ENCODE measurements at regions not wholly inside any gene's neighbourhood (a gene's known extent, or its start where the extent isn't known, plus 50 kb on each side); places are given as distances from the start of the nearest gene placed in this dataset.

DNA sequence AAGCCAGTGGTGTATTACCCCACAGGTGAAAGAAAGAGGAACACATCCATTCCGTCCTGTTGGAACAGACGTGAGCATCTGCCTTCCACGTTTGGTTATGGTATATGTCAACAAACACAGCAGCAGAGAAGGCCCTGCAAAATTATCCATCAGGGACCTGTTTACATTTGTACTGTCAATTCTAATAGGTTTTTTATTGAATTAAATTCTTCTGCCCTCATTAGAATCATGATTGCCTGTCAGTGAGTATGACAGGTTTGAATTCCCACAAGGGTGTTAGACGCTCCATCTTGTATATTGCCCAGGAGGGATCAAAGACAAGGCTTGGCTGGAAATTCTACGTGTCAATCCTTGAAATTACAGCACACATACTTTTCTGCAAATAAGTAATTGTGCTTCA, 339.9 kb upstream of the NOCT start:
- Mint-ChIP-seq H3K4me1 (ENCODE audit: low read depth, unreplicated experiment) (peaks cover 9% of the 10 kb centered on the region), H3K27me3 (ENCODE audit: unreplicated experiment) (no peaks in the 10 kb centered on the region), H3K36me3 (ENCODE audit: insufficient read depth, unreplicated experiment) (no peaks in the 10 kb centered on the region), H3K27ac (ENCODE audit: unreplicated experiment) (no peak overlapping the region), H3K9me3 (ENCODE audit: low read depth, unreplicated experiment) (no peaks in the 10 kb centered on the region), H3K4me3 (ENCODE audit: low read depth, unreplicated experiment) (no peak overlapping the region)
- CTCF ChIA-PET, result no interaction called here
- no peak for DNase-seq
- no TSS peak for BruUV-seq (replicated peaks)
- TF ChIP-seq, protein P1, sequence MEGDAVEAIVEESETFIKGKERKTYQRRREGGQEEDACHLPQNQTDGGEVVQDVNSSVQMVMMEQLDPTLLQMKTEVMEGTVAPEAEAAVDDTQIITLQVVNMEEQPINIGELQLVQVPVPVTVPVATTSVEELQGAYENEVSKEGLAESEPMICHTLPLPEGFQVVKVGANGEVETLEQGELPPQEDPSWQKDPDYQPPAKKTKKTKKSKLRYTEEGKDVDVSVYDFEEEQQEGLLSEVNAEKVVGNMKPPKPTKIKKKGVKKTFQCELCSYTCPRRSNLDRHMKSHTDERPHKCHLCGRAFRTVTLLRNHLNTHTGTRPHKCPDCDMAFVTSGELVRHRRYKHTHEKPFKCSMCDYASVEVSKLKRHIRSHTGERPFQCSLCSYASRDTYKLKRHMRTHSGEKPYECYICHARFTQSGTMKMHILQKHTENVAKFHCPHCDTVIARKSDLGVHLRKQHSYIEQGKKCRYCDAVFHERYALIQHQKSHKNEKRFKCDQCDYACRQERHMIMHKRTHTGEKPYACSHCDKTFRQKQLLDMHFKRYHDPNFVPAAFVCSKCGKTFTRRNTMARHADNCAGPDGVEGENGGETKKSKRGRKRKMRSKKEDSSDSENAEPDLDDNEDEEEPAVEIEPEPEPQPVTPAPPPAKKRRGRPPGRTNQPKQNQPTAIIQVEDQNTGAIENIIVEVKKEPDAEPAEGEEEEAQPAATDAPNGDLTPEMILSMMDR (IDR thresholded peaks at IDR 0.05; ENCODE audit: unreplicated experiment), result no peak
- intact Hi-C loops (cut with micrococcal nuclease; ENCODE audit: unreplicated experiment), result no loop called here

DNA sequence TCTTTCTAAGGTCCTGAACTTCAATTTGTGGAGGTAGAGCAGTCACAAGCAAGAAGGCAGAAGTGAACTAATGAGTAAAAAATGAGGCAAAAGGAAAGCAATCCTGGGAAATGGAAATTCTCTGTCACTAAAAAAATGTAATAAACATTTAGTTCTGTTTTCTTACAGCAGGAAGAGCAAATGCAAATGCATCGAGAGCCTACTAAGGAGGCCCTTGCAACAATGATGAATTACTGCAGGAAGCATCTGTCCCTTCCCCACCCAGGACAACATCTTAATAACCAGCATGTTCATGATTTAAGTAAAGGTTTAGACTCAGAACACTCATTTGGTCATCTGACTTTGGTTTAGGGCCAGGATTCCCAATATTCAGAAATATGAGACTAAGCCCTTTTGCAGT, 341.4 kb upstream of the NOCT start:
- no peak overlapping the region for H3K4me3 Mint-ChIP-seq (ENCODE audit: low read depth, unreplicated experiment)
- DNase-seq, result no peak
- no peaks in the 10 kb centered on the region for H3K9me3 Mint-ChIP-seq (ENCODE audit: low read depth, unreplicated experiment)
- no peak overlapping the region for H3K27ac Mint-ChIP-seq (ENCODE audit: unreplicated experiment)
- BruUV-seq (replicated peaks), result no TSS peak
- intact Hi-C loops (cut with micrococcal nuclease; ENCODE audit: unreplicated experiment), result no loop called here
- peaks cover 9% of the 10 kb centered on the region for H3K4me1 Mint-ChIP-seq (ENCODE audit: low read depth, unreplicated experiment)
- CTCF ChIA-PET, result no interaction called here
- TF ChIP-seq, protein P1 (IDR thresholded peaks at IDR 0.05; ENCODE audit: unreplicated experiment), result no peak
- H3K27me3 Mint-ChIP-seq (ENCODE audit: unreplicated experiment), result no peaks in the 10 kb centered on the region
- no peaks in the 10 kb centered on the region for H3K36me3 Mint-ChIP-seq (ENCODE audit: insufficient read depth, unreplicated experiment)

DNA sequence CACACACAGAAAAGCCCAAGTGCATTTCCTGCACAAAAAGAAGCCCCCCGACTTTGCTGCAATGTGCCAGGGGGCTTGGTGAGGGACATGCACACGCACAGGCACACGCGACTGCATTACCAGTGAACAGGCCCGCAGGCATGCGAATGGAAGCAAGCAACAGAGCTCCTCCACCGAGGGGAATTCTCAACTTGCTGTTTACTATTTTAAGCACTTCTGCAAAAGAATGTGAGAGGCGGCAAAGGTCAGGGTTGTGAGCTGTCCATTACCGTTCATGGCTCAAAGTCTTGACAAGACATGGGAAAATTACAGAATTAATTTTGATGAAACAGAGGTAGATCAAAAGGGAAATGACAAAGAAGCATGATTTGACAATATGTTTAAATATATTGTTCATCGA, 342.5 kb upstream of the NOCT start:
- H3K4me3 Mint-ChIP-seq (ENCODE audit: low read depth, unreplicated experiment), result no peak overlapping the region
- TF ChIP-seq, protein P1 (IDR thresholded peaks at IDR 0.05; ENCODE audit: unreplicated experiment), result no peak
- H3K27ac Mint-ChIP-seq (ENCODE audit: unreplicated experiment), result no peak overlapping the region
- BruUV-seq (replicated peaks), result no TSS peak
- DNase-seq, result no peak
- H3K4me1 Mint-ChIP-seq (ENCODE audit: low read depth, unreplicated experiment), result peaks cover 9% of the 10 kb centered on the region
- no peaks in the 10 kb centered on the region for H3K9me3 Mint-ChIP-seq (ENCODE audit: low read depth, unreplicated experiment)
- intact Hi-C loops (cut with micrococcal nuclease; ENCODE audit: unreplicated experiment), result no loop called here
- H3K27me3 Mint-ChIP-seq (ENCODE audit: unreplicated experiment), result no peaks in the 10 kb centered on the region
- CTCF ChIA-PET, result no interaction called here
- no peaks in the 10 kb centered on the region for H3K36me3 Mint-ChIP-seq (ENCODE audit: insufficient read depth, unreplicated experiment)

DNA sequence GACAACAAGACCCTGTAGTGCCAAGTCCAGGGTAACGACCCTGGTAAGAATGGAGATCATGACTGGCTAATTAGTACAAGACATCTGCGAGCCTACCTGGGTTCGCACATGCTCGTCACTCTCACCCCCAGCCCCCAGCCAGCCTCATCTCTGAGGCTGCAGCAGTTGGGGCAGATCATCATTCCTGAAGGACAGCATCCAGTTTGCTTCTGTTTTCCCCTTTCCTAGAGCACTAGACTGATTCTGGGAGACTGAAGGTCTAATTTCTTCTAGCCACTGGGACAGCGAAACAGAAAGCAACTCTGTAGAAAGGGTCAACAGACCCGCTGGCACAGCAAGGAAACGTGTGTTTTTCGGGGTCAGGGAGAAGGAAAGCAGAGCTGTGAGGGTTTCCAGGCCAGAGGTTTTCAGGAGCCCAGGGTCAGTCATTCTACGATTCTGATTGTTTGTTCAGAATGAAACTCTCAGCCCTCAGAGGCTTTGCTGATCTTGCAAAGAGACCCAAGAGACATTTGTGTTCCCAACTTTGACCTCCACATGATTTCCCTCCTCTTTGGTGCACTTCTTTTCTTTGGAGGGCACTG, 343.1 kb upstream of the NOCT start:
- no peaks in the 10 kb centered on the region for H3K27me3 Mint-ChIP-seq (ENCODE audit: unreplicated experiment)
- no TSS peak for BruUV-seq (replicated peaks)
- no peaks in the 10 kb centered on the region for H3K9me3 Mint-ChIP-seq (ENCODE audit: low read depth, unreplicated experiment)
- H3K36me3 Mint-ChIP-seq (ENCODE audit: insufficient read depth, unreplicated experiment), result no peaks in the 10 kb centered on the region
- intact Hi-C loops (cut with micrococcal nuclease; ENCODE audit: unreplicated experiment), result no loop called here
- no peak overlapping the region for H3K4me3 Mint-ChIP-seq (ENCODE audit: low read depth, unreplicated experiment)
- no peak for DNase-seq
- H3K4me1 Mint-ChIP-seq (ENCODE audit: low read depth, unreplicated experiment), result peaks cover 4% of the 10 kb centered on the region
- TF ChIP-seq, protein P1 (IDR thresholded peaks at IDR 0.05; ENCODE audit: unreplicated experiment), result no peak
- no peak overlapping the region for H3K27ac Mint-ChIP-seq (ENCODE audit: unreplicated experiment)
- CTCF ChIA-PET, result no interaction called here

Data from Calu3 (cell line).